Common myeloid progenitor, CD34-positive (primary cell): ENCODE measurements at regions not wholly inside any gene's neighbourhood (a gene's known extent, or its start where the extent isn't known, plus 50 kb on each side); places are given as distances from the start of the nearest gene placed in this dataset.
A peak's percentile ranks its signal among the peaks of the same experiment; 100 is the strongest.

Experiments used
- CTCF ChIA-PET: fragments of 350-600 bp; sonication (Branson Sonifier 250); formaldehyde crosslinking; loops from one replicate; lab custom pipeline; 2021; ENCODE audit warnings: antibody characterized with exemption; lab: Charles Lee
- POLR2A ChIA-PET: fragments of 350-600 bp; sonication (Branson Sonifier 250); formaldehyde crosslinking; loops from one replicate; lab custom pipeline; 2021; ENCODE audit warnings: antibody characterized with exemption; lab: Charles Lee
- DNase-seq, 3 donors: peaks; one replicate each; pipeline versions ENCODE4 v3.0.0 to v3.0.0-alpha.2; 2013
- H3K27ac ChIP-seq, 2 experiments: 1 replicate in 1 of 2; 2 replicates in 1 of 2; pipeline ENCODE4 v1.7.0; 2013; ENCODE audit warnings: inconsistent platforms in 2 of 2, low read length in 2 of 2, mild to moderate bottlenecking in 2 of 2, low read depth in 1 of 2, moderate library complexity in 1 of 2; ENCODE audit not compliant: severe bottlenecking in 2 of 2, insufficient read depth in 1 of 2, poor library complexity in 1 of 2
- H3K27me3 ChIP-seq, 5 experiments: replicated peaks in 2 of 5; 1 replicate in 3 of 5; 2 replicates in 2 of 5; pipeline versions ENCODE4 v1.6.1 to v1.7.0; 2013; ENCODE audit warnings: low read length in 4 of 5, mild to moderate bottlenecking in 2 of 5, moderate library complexity in 2 of 5, inconsistent platforms in 1 of 5; ENCODE audit not compliant: insufficient read depth in 5 of 5, control insufficient read depth in 4 of 5
- H3K36me3 ChIP-seq, 4 experiments: 1 replicate in 2 of 4; 2 replicates in 2 of 4; pipeline versions ENCODE4 v1.6.1 to v1.7.0; 2013; ENCODE audit warnings: low read length in 3 of 4, control low read depth in 1 of 4, mild to moderate bottlenecking in 1 of 4; ENCODE audit not compliant: control insufficient read depth in 4 of 4, insufficient read depth in 4 of 4
- H3K4me1 ChIP-seq, 4 experiments: 1 replicate in 3 of 4; 2 replicates in 1 of 4; pipeline versions ENCODE4 v1.6.1 to v1.7.1; 2013; ENCODE audit warnings: low read length in 3 of 4, mild to moderate bottlenecking in 3 of 4, control low read depth in 1 of 4, inconsistent platforms in 1 of 4, moderate library complexity in 1 of 4; ENCODE audit not compliant: control insufficient read depth in 4 of 4, insufficient read depth in 4 of 4; ENCODE audit errors: control extremely low read depth in 1 of 4
- H3K4me3 ChIP-seq, 7 experiments: 1 replicate in 4 of 7; 2 replicates in 3 of 7; pipeline versions ENCODE4 v1.5.1 to v1.7.0; 2013; ENCODE audit warnings: mild to moderate bottlenecking in 7 of 7, low read length in 6 of 7, moderate library complexity in 6 of 7, inconsistent platforms in 2 of 7, low read depth in 2 of 7, control low read depth in 1 of 7; ENCODE audit not compliant: insufficient read depth in 4 of 7, control insufficient read depth in 1 of 7; ENCODE audit errors: extremely low read depth in 1 of 7
- H3K9me3 ChIP-seq, 5 experiments: 1 replicate in 4 of 5; 2 replicates in 1 of 5; pipeline versions ENCODE4 v1.6.1 to v1.7.1; 2013; ENCODE audit warnings: low read length in 4 of 5, mild to moderate bottlenecking in 2 of 5, inconsistent platforms in 1 of 5, low read depth in 1 of 5, moderate library complexity in 1 of 5; ENCODE audit not compliant: control insufficient read depth in 4 of 5, insufficient read depth in 2 of 5; ENCODE audit errors: control extremely low read depth in 1 of 5
- WGBS: methylation state at CpG from one replicate; pipeline ENCODE4 v1.1.5; 2013; ENCODE audit not compliant: insufficient coverage; 5-methylcytosine and 5-hydroxymethylcytosine counted together

- no peak overlapping the region for H3K27ac ChIP-seq
- no peak for DNase-seq
- ChIA-PET CTCF (no interaction called here), POLR2A (no interaction called here)
- H3K27me3 ChIP-seq, result no peaks in the 10 kb centered on the region
- no peaks in the 10 kb centered on the region for H3K4me1 ChIP-seq
- H3K36me3 ChIP-seq, result no peaks in the 10 kb centered on the region
- WGBS, result no CpG with 5 or more reads among the region's 1 CpG
- H3K4me3 ChIP-seq, result no peak overlapping the region
- H3K9me3 ChIP-seq, result no peaks in the 10 kb centered on the region
Measured at GRCh38 chr18:56269958-56270357, 368.4 kb downstream of the TXNL1 start.

GRCh38 chr18:56268952-56269351 is 369.4 kb downstream of the TXNL1 start:
- Histone ChIP-seq H3K4me3 (no peak overlapping the region), H3K27ac (no peak overlapping the region), H3K36me3 (no peaks in the 10 kb centered on the region), H3K9me3 (no peaks in the 10 kb centered on the region), H3K27me3 (no peaks in the 10 kb centered on the region), H3K4me1 (no peaks in the 10 kb centered on the region)
- CTCF ChIA-PET, result no interaction called here
- WGBS, result 89% methylated on average over 1 of the region's 1 CpG
- no peak for DNase-seq
- POLR2A ChIA-PET, result no interaction called here

- no peak for DNase-seq
- 98% methylated on average over 6 of the region's 7 CpGs for WGBS
- H3K36me3 ChIP-seq, result no peaks in the 10 kb centered on the region
- H3K27me3 ChIP-seq, result no peaks in the 10 kb centered on the region
- H3K4me1 ChIP-seq, result no peaks in the 10 kb centered on the region
- no peak overlapping the region for H3K27ac ChIP-seq
- no peak overlapping the region for H3K4me3 ChIP-seq
- H3K9me3 ChIP-seq, result no peaks in the 10 kb centered on the region
- ChIA-PET POLR2A (no interaction called here), CTCF (interaction anchor here (0.7 kb wide), 1 partner anchor 18 kb away, joined by 5 read pairs; no protein-coding TSS in a partner anchor)
Measured at GRCh38 chr18:56267334-56267733, 371.1 kb downstream of the TXNL1 start.

GRCh38 chr18:56258178-56258577 is 380.2 kb downstream of the TXNL1 start:
- DNase-seq, result peak; percentile 32 to 82 (median 80)
- CTCF ChIA-PET, result interaction anchor here (1.0 kb wide), 1 partner anchor 33 kb away, joined by 3 read pairs; no protein-coding TSS in a partner anchor

GRCh38 chr18:56257205-56257604 is 381.2 kb downstream of the TXNL1 start:
- H3K4me1 ChIP-seq, result peaks cover 0 to 17% (median 6%) of the 10 kb centered on the region in 4 experiments
- no peaks in the 10 kb centered on the region for H3K27me3 ChIP-seq
- peak; percentile 68 to 94 (median 89) for DNase-seq
- no peak overlapping the region for H3K27ac ChIP-seq
- H3K36me3 ChIP-seq, result no peaks in the 10 kb centered on the region
- 67% methylated on average over 3 of the region's 4 CpGs for whole genome bisulfite sequencing
- ChIA-PET CTCF (interaction anchor here (1.0 kb wide), 1 partner anchor 34 kb away, joined by 3 read pairs; no protein-coding TSS in a partner anchor), POLR2A (no interaction called here)
- no peaks in the 10 kb centered on the region for H3K9me3 ChIP-seq
- peak overlapping the region in 1 of 7 experiments; percentile 11 for H3K4me3 ChIP-seq

More at GRCh38 chr18:56258178-56258577, 380.2 kb downstream of the TXNL1 start:
- H3K27me3 ChIP-seq, result no peaks in the 10 kb centered on the region
- no peaks in the 10 kb centered on the region for H3K9me3 ChIP-seq
- POLR2A ChIA-PET, result no interaction called here
- no peak overlapping the region for H3K27ac ChIP-seq
- 100% methylated on average over 1 of the region's 3 CpGs for WGBS
- H3K4me1 ChIP-seq, result peaks cover 0 to 17% (median 6%) of the 10 kb centered on the region in 4 experiments
- no peaks in the 10 kb centered on the region for H3K36me3 ChIP-seq
- peak overlapping the region in 1 of 7 experiments; percentile 2 for H3K4me3 ChIP-seq

- H3K27me3 ChIP-seq, result no peaks in the 10 kb centered on the region
- CTCF ChIA-PET, result no interaction called here
Measured at GRCh38 chr18:56256659-56257058, 381.7 kb downstream of the TXNL1 start.

DNA sequence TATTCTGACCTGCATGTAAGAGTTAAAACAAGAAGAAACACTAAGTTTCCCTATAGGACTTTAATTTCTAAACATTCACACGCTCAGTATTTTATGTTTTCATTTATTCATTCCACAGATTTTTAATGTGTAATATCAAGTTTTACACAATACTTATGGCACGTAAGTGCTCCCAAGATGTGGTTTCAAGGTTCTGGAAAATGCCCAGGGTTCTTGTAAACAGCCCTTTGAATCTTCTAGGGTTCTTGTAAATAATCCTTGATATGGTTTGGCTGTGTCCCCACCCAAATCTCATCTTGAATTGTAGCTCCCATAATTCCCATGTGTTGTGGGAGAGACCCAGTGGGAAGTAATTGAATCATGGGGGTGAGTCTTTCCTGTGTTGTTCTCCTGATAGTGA is 383.0 kb downstream of the TXNL1 start:
- ChIA-PET CTCF (no interaction called here), POLR2A (no interaction called here)
- no peaks in the 10 kb centered on the region for H3K27me3 ChIP-seq
- H3K36me3 ChIP-seq, result no peaks in the 10 kb centered on the region
- no peak overlapping the region for H3K4me3 ChIP-seq
- DNase-seq, result no peak
- H3K9me3 ChIP-seq, result no peaks in the 10 kb centered on the region
- peaks cover 0 to 17% (median 6%) of the 10 kb centered on the region in 4 experiments for H3K4me1 ChIP-seq
- WGBS, result 100% methylated on average over 1 of the region's 2 CpGs
- no peak overlapping the region for H3K27ac ChIP-seq

More at GRCh38 chr18:56256659-56257058, 381.7 kb downstream of the TXNL1 start:
- POLR2A ChIA-PET, result no interaction called here
- Histone ChIP-seq H3K4me3 (no peak overlapping the region), H3K36me3 (no peaks in the 10 kb centered on the region), H3K4me1 (peaks cover 0 to 17% (median 6%) of the 10 kb centered on the region in 4 experiments), H3K9me3 (no peaks in the 10 kb centered on the region), H3K27ac (no peak overlapping the region)
- no peak for DNase-seq
- 100% methylated on average over 5 of the region's 6 CpGs for WGBS
